MG63 (cell line): ENCODE measurements at regions not wholly inside any gene's neighbourhood (a gene's known extent, or its start where the extent isn't known, plus 50 kb on each side); places are given as distances from the start of the nearest gene placed in this dataset.

Experiments used
- DNase-seq: peaks from one replicate; pipeline ENCODE4 v3.0.0-alpha.2; 2020
- H3K27me3 ChIP-seq: fragments of 250-450 bp; sonication (Bioruptor Pico); 2 replicates; pipeline ENCODE4 v1.5.1; 2020; ENCODE audit warnings: mild to moderate bottlenecking, moderate library complexity
- H3K36me3 ChIP-seq: fragments of 250-450 bp; sonication (Bioruptor Pico); 2 replicates; pipeline ENCODE4 v1.5.1; 2020; ENCODE audit warnings: mild to moderate bottlenecking, moderate library complexity
- H3K4me3 ChIP-seq: fragments of 250-450 bp; sonication (Bioruptor Pico); 2 replicates; pipeline ENCODE4 v1.5.1; 2020; ENCODE audit warnings: mild to moderate bottlenecking, moderate library complexity
- H3K9me3 ChIP-seq: fragments of 250-450 bp; sonication (Bioruptor Pico); 2 replicates; pipeline ENCODE4 v1.5.1; 2020; ENCODE audit warnings: mild to moderate bottlenecking, moderate library complexity

DNA sequence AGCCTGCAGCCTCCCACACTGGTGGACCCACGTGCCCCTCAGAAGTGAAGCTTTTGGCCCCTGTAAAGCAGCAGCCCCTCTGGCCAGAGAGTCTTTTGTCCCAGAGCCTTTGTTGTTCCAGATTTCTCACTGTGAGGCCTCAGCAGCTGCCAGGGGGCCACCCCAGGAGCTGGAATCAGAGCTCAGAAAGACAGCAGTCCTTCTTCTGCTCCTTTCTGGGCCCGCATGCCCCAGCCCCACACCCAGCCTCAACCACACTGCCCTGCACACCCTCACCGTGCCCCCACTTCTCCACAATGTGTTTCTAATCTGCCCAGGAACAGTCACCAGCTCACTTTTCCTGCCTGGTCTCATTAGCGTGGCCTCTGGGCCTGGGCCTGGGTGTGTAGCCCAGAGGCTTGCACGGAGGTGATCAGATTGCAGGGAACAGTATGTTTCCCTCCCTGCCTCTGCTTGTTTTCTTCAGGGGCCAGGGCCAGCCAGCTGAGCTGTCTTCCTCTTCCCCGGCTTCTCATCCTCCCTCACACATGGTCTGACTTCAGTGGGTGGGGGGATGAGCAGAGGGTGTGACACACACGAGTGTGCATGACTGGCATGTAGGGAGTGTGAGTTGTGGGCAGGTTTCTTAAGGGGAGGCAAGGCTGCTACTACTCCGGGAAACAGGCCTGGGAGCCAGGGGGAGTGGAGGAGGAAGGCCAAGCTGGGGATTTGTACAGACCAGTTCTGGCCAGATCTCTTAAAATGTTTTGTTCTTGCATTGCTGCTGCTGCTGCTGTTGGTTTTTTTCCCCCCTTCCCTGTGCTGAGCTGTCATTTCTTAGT lies 82.5 kb upstream of the ZNF648 start:
- no peak overlapping the region for H3K4me3 ChIP-seq
- DNase-seq, result peak; percentile 56
- H3K36me3 ChIP-seq, result no peaks in the 10 kb centered on the region
- H3K27me3 ChIP-seq, result no peaks in the 10 kb centered on the region
- no peaks in the 10 kb centered on the region for H3K9me3 ChIP-seq

DNA sequence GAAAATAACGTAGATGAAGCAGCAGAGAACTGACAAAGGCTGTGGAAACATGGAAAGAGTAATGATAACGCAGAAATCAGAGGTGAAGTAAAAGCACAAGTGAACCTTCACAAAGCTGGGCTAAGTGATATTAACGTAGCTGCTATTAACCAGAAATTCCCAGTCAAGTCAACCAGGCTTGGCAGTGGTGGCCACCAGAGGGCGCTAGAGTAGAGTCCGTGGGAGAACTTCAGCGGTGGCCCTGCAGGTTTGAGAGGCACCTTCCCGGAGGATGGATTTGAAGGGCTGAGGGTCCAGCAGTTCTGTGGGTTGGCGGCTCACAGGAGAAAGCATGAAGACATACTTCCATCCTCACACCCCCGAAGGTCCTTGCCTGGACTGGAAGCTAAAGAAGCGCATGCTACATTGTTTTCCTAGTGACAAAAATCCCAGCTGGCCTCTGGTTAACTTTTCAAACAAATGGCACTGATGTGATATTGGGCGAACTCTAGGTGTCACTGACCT lies 81.7 kb upstream of the ZNF648 start:
- no peaks in the 10 kb centered on the region for H3K36me3 ChIP-seq
- peak; percentile 80 for DNase-seq
- no peaks in the 10 kb centered on the region for H3K9me3 ChIP-seq
- H3K4me3 ChIP-seq, result no peak overlapping the region
- H3K27me3 ChIP-seq, result no peaks in the 10 kb centered on the region

DNA sequence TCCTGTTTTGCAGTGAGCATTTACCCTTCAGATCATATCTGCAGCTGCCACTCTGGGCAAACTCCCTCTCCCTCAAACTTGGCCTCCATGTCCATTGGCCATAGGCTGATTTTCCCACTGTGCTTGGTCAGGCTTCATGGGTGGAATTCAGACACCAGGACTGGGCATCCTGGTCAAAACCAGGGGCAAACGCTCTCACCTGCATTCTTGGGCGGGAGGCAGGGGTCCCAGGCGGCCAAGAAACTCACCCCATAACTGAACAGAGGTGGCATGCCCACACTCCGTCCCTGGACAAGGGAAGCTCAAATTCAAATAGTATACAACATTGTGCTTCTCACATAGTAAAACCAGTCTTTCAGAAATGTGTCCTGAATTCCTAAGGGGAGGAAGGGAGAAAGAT lies 81.1 kb upstream of the ZNF648 start:
- no peaks in the 10 kb centered on the region for H3K9me3 ChIP-seq
- no peaks in the 10 kb centered on the region for H3K27me3 ChIP-seq
- H3K36me3 ChIP-seq, result no peaks in the 10 kb centered on the region
- DNase-seq, result no peak
- H3K4me3 ChIP-seq, result no peak overlapping the region

DNA sequence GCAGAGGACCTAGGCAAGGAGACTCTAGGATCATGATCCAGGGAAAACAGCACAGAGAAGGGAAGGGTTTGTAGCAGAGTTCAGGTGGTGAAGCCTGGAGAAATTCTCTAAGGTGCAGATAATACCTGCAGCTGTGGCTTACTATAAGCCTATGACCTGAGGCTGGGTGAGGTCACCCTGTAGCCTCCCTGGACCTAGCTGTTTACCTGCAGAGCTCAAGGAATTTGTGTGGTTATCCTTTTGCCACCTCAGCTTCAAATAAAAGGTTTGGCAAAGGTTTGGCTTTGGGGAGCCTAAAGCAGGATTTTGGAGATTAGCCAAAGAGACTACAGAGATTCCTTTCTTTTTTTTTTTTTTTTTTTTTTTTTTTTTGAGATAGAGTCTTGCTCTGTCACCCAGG lies 79.5 kb upstream of the ZNF648 start:
- no peaks in the 10 kb centered on the region for H3K36me3 ChIP-seq
- DNase-seq, result no peak
- no peak overlapping the region for H3K4me3 ChIP-seq
- no peaks in the 10 kb centered on the region for H3K9me3 ChIP-seq
- no peaks in the 10 kb centered on the region for H3K27me3 ChIP-seq

DNA sequence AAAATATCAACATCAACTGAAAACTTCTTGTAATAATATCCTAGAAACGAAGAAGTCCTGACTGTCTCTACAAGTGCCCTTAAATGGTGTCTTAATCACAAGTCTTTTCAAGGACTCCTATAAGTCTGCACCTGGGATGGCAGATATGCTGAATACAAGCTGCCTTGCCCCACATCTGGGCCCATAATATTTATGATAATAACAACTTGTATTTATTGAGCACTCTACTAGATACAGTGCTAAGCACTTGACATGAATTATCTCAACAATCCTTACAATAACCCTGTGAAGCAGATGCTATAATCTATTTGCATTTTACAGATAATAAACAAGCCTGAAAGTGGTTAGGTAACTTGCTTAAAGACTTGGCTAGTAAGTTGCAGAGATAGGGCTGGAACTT lies 78.0 kb upstream of the ZNF648 start:
- no peak overlapping the region for H3K4me3 ChIP-seq
- H3K36me3 ChIP-seq, result no peaks in the 10 kb centered on the region
- no peaks in the 10 kb centered on the region for H3K27me3 ChIP-seq
- no peak for DNase-seq
- no peaks in the 10 kb centered on the region; the same call in 1 of the 2 replicates for H3K9me3 ChIP-seq

DNA sequence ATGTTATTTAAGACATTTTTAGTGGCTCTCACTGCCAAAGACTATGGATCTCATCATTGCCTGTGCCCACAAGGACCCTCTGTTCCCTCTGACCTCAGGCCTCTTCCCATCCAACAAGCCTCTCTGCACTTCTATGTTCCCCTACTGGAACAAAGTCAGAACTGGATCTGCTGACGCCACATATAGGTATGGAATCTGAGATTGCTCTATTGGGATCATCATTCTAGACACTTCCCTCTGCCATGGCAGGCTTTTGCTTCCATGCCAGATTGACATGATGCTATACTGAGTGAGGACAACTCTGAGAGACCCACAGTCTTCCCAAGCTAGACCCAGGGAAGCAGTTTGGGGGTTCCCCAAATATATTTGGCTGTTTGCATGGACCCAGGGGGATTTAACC lies 76.0 kb upstream of the ZNF648 start:
- Histone ChIP-seq H3K4me3 (no peak overlapping the region), H3K27me3 (no peaks in the 10 kb centered on the region), H3K9me3 (peaks cover 3% of the 10 kb centered on the region), H3K36me3 (no peaks in the 10 kb centered on the region)
- DNase-seq, result no peak

DNA sequence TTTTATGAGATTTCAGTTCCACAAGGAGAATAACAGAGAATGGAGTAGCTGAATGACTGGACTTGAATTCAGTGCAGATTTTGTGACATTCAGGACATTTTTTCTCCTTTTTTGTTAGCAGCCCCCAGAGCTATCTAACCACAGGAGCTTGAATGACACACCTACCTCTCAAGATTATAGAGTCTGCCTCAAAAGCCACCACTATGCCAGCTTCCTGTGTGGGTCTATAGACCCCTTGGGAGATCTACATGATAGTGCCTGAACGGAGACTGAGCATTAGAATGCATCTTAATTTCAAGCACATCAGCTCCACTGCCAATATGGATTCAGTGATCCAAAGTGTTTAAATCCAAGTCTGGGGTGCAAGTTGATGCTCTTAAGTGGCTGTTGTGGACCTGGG lies 74.4 kb upstream of the ZNF648 start:
- Histone ChIP-seq H3K4me3 (no peak overlapping the region), H3K36me3 (no peaks in the 10 kb centered on the region), H3K27me3 (no peaks in the 10 kb centered on the region), H3K9me3 (peaks cover 3% of the 10 kb centered on the region)
- no peak for DNase-seq

DNA sequence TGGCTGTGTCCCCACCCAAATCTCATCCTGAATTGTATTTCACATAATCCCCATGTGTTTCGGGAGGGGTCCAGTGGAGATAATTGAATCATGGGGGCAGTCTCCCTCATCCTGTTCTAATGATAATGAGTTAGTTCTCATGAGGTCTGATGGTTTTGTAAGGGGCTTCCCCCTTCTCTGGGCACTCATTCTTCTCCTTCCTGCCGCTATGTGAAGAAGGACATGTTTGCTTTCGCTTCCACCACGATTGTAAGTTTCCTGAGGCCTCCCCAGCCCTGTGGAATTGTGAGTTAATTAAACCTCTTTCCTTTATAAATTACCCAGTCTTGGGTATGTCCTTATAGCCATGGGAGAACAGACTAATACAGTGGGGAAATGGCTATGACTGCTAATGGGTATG lies 72.7 kb upstream of the ZNF648 start:
- Histone ChIP-seq H3K9me3 (peaks cover 3% of the 10 kb centered on the region), H3K27me3 (no peaks in the 10 kb centered on the region), H3K4me3 (no peak overlapping the region), H3K36me3 (no peaks in the 10 kb centered on the region)
- no peak for DNase-seq

DNA sequence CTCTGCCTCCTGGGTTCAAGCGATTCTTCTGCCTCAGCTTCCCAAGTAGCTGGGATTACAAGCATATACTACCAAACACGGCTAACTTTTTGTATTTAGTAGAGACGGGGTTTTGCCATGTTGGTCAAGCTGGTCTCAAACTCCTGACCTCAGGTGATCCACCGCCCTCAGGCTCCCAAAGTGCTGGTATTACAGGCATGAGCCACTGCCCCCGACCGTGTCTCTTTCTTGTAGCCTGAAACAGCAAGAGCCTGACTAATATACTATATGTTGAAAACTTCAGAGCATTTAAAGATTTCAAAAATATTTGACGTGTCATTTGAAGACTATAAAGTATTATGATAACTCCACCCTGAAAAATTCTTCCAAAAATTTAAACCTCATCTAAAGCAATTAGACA lies 71.7 kb upstream of the ZNF648 start:
- Histone ChIP-seq H3K27me3 (no peaks in the 10 kb centered on the region), H3K9me3 (peaks cover 3% of the 10 kb centered on the region), H3K36me3 (no peaks in the 10 kb centered on the region), H3K4me3 (no peak overlapping the region)
- no peak for DNase-seq

DNA sequence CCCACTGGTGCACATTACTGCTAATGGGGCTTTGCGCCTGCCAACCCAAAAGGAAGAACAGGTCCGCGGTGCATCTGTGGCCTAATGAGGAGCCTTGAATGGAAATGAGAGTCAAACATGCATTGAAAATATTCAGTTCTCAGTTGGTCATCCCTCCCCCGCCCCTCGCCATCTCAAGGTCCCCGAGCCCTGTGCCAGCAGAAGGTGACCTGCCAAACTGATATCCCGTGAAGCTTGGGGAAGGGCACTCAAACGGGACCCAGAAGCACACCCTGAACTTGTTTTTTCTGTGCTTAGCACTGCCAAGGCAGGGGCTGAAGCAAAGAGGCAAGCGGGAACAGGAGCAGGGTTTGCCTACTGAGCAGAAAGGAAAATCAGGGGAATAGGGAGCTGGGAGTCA lies 67.9 kb upstream of the ZNF648 start:
- Histone ChIP-seq H3K4me3 (no peak overlapping the region), H3K27me3 (no peaks in the 10 kb centered on the region), H3K9me3 (peaks cover 2% of the 10 kb centered on the region), H3K36me3 (no peaks in the 10 kb centered on the region)
- DNase-seq, result no peak

DNA sequence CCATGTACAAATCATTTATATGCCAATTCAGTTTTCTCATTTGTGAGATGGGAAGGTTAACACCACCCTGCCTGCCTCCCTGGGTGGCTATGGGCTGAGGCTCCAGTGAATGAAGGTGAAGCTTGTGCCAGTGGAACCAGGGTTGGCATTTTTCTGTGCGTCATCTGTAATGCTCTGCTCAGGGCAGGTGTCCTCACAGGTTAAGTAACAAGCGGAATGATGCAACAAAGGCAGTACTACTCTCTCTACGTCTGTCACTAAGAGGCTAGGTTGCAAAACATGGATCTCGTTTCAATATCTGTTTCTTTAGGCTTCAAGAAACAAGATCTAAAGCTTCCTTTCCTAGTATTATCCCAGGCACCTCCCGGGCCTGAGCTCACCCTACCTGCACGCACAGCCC lies 67.0 kb upstream of the ZNF648 start:
- H3K36me3 ChIP-seq, result no peaks in the 10 kb centered on the region
- H3K4me3 ChIP-seq, result no peak overlapping the region
- H3K27me3 ChIP-seq, result no peaks in the 10 kb centered on the region
- no peak for DNase-seq
- no peaks in the 10 kb centered on the region; the same call in 1 of the 2 replicates for H3K9me3 ChIP-seq

DNA sequence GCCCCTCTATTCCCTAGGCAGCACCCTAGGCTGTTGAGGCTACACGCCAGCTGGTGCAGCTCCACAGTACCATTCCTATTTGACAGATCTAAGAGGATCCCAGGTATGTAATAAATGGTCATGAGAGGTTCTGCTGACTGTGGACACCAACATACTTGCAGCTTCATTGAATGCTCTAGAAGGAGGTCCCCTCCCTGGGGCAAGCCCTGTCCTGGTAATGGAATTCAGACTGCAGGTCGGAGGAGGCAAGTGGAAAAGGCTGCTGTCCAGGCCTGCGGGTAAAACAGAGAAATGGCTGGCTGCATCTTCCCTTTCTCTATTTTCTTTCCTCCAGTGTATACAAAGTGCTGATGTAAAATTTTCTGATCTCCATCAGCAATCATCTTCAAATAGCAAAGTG lies 66.1 kb upstream of the ZNF648 start:
- no peaks in the 10 kb centered on the region for H3K27me3 ChIP-seq
- no peak for DNase-seq
- no peaks in the 10 kb centered on the region for H3K36me3 ChIP-seq
- no peaks in the 10 kb centered on the region for H3K9me3 ChIP-seq
- H3K4me3 ChIP-seq, result no peak overlapping the region

DNA sequence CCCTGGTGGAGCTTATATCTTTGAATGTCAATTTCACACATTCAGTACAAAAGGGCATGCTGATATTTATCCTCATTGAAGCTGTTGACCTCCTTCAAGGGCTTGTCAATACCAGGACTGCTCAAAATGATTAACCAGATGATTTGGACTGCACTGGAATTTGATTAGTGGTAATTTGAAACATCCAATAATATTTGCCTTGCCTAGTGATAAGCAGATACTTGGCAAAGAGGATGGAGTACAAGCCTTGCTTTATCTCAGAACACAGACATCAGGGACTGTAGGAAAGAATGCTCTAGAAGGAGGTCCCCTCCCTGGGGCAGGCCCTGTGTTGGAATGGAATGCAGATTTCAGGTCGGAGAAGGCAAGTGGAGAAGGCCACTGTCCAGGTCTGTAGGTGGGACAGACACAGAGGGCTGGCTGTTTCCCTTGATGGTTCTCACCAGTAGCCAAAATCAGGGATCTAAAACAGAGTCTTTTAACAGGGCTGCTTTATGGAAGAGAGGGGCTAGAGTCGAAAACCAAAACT lies 64.8 kb upstream of the ZNF648 start:
- Histone ChIP-seq H3K27me3 (no peaks in the 10 kb centered on the region), H3K36me3 (no peaks in the 10 kb centered on the region), H3K4me3 (no peak overlapping the region), H3K9me3 (no peaks in the 10 kb centered on the region)
- no peak for DNase-seq

DNA sequence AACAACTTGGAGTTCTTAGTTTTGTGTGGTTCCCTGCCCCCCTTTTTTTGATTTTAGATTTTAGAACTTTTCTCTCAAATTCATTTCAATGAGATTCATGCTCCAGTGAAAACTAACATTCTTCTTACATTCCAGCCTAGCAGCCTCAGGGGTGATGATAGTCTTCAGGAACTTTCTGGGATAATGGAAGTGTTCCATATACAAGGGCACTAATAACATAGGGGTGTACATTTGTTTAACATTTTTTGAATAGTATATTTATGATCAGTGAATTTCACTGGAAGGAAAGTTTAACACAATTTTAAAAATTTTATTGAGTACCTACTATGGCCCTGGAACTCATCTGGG lies 61.4 kb upstream of the ZNF648 start:
- no peaks in the 10 kb centered on the region for H3K36me3 ChIP-seq
- no peak for DNase-seq

DNA sequence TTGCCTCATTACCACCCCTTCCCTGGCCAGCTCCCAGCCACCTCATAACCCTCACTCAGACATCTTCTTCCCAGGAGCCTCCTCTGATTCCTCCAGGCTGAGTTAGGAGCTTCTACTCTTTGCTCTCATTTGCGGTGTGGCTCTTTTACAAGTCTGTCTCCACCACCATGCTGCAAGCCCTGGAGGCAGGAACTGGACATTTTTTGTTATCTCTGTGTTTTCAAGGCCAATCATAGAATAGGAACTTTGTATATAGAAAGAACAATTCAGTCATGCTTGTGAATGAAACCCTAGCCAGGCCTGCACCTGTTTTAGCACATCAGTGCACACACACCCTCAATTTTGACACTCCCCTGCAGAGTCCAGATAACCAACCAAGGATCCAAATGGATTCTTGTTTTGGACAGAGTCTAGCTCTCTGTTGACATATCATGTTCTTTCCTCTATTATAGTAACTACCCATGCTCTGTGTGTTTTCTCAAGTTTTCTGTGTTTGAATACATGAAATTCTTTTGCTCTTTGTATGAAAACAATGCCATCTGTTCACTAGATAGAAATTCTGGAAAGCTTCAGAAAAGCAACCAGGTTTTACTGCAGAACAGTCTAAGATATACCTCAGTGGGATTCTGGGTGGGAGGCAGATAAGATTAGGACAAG lies 60.9 kb upstream of the ZNF648 start:
- no peaks in the 10 kb centered on the region for H3K9me3 ChIP-seq
- H3K36me3 ChIP-seq, result no peaks in the 10 kb centered on the region
- no peak overlapping the region for H3K4me3 ChIP-seq
- no peaks in the 10 kb centered on the region for H3K27me3 ChIP-seq
- peak; percentile 64 for DNase-seq

More for the DNA sequence above, 61.4 kb upstream of the ZNF648 start:
- Histone ChIP-seq H3K27me3 (no peaks in the 10 kb centered on the region), H3K4me3 (no peak overlapping the region), H3K9me3 (no peaks in the 10 kb centered on the region)

DNA sequence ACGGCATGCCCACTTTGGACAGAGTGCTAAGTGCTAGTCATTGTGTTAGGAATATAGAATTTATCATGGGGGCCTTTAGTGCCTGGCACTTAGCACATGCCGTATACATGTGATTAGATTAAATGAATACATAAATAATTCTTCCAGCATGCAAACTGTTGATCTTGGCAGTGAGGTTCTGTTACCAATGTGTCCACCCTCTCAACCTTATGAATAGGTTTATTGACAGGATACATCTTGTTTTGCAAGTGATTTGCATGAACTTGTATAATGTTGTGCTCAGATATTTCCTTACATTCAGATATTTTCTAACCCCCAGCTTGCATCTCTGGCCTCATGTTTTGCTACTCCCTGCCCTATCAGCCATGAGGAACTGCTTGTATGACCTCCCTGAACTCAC lies 60.3 kb upstream of the ZNF648 start:
- Histone ChIP-seq H3K27me3 (no peaks in the 10 kb centered on the region), H3K36me3 (no peaks in the 10 kb centered on the region), H3K9me3 (no peaks in the 10 kb centered on the region), H3K4me3 (no peak overlapping the region)
- no peak for DNase-seq

DNA sequence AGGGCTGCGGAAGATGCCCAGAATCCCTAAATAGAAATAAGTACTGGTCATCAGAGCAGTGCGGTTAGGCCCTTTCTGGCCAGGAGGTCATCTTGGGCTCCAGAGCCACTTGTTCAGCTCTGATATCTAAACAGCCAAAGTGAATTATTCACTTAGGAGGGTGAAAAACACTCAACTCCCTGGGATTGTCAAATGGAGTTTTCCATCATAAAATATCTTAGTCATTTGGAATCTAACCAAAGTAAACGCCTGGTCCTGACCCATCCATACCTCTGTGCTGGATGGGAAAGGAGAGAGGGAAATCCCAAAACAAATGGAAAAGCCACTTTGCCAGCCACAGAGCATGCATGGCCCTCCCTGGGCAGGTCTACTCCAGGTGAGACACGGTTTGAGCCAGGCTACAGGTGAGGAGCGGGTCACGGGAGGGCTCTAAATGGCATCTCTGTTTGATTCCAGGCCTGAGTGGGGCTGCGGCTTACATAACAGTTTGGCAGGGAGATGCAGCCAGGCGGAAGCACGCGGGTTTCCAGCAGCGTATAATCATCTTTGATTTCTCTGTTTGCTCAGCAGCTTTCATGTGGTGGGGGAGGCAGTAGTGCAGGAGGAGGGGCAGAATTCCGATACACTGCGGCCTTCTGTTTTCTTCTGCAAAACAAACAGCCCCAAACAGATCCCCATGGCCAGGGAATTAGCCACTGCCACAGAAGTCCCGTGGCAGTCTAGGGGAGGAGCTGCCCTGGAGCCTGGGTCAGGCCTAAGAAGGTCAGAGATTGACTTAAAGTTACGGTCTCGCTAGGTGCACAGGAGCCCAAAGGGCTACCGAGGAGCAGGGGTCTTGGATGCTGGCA lies 59.1 kb upstream of the ZNF648 start:
- DNase-seq, result peak; percentile 93
- no peak overlapping the region for H3K4me3 ChIP-seq
- no peaks in the 10 kb centered on the region for H3K36me3 ChIP-seq
- peaks cover 5% of the 10 kb centered on the region for H3K27me3 ChIP-seq
- H3K9me3 ChIP-seq, result no peaks in the 10 kb centered on the region
